ENCODE measurements at regions not wholly inside any gene's neighbourhood (a gene's known extent, or its start where the extent isn't known, plus 50 kb on each side); places are given as distances from the start of the nearest gene placed in this dataset.

DNA sequence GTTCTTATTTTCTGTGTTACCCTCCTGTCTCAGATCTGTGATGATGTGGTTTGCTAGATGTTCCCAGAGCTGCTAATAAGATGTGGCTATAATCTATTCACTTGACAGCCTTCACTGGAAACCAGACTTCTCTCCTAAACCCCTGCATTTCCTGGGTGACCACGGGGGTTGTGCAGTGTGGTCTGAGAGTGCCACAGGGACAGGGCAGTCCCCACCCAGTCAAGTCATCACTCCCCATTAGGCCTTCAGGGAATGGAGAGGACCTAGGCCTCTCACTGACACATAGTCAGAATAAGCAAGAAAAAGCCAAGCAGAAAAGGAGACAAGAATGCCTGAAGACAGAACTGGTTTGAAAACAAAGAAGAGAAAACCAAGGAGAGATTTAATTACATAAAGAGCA is 58.3 kb downstream of the GJD2 start:
- H3K4me2 ChIP-seq (replicated peaks; ENCODE audit: low read depth, low read length, poor library complexity, severe bottlenecking) = no peak overlapping the region
- H3K4me1 ChIP-seq (ENCODE audit: control insufficient read depth in 2 of 2, insufficient read depth in 2 of 2, low read length in 2 of 2) = no peaks in the 10 kb centered on the region
- no peak overlapping the region for H3K4me3 ChIP-seq (ENCODE audit: control extremely low read depth in 1 of 5, extremely low read depth in 1 of 5, insufficient read depth in 1 of 5, low read depth in 2 of 5, low read length in 4 of 5)
- intact Hi-C loops (cut with micrococcal nuclease) = no loop called here
- H3K27ac Mint-ChIP-seq = no peak overlapping the region
- no peaks in the 10 kb centered on the region for H4K20me1 ChIP-seq (ENCODE audit: control insufficient read depth, insufficient read depth, low read length, poor library complexity, severe bottlenecking)
- H3K79me2 ChIP-seq (ENCODE audit: control insufficient read depth, insufficient read depth, low read length) = no peaks in the 10 kb centered on the region
- no peak overlapping the region for H3K9ac ChIP-seq (ENCODE audit: low read length)
- H3K27ac ChIP-seq (ENCODE audit: low read length in 2 of 2) = no peak overlapping the region
- no peaks in the 10 kb centered on the region for H3K36me3 ChIP-seq (replicated peaks in 1 of 2; ENCODE audit: control extremely low read depth in 1 of 2, control insufficient read depth in 1 of 2, extremely low read depth in 1 of 2, insufficient read depth in 2 of 2, low read length in 1 of 2)
- ChIA-PET POLR2A (no interaction called here), CTCF (no interaction called here)
- peaks cover 0 to 3% (median 1%) of the 10 kb centered on the region in 4 experiments for H3K27me3 ChIP-seq (replicated peaks in 1 of 4; ENCODE audit: control extremely low read depth in 1 of 4, control insufficient read depth in 3 of 4, insufficient read depth in 4 of 4, low read length in 3 of 4)
- no peaks in the 10 kb centered on the region for H3K4me1 Mint-ChIP-seq
- H2AFZ ChIP-seq (ENCODE audit: insufficient read depth, low read depth, low read length, poor library complexity, severe bottlenecking) = no peak overlapping the region
- TF ChIP-seq EZH2 (IDR thresholded peaks at IDR 0.05; ENCODE audit: borderline replicate concordance, insufficient read depth, low read depth, low read length, poor library complexity, severe bottlenecking) (no peak), CTCF (IDR thresholded peaks at IDR 0.05) (no peak)
- WGBS (ENCODE audit: insufficient coverage) = 29% methylated on average over 1 of the region's 1 CpG
- no peaks in the 10 kb centered on the region for H3K9me3 ChIP-seq (ENCODE audit: control extremely low read depth in 1 of 3, control insufficient read depth in 2 of 3, insufficient read depth in 1 of 3, low read length in 2 of 3)
- no peak overlapping the region for H3K4me3 Mint-ChIP-seq
- ATAC-seq (ENCODE audit: low read depth) (no peak), DNase-seq (no peak)
- no peaks in the 10 kb centered on the region for H3K9me3 Mint-ChIP-seq (ENCODE audit: insufficient read depth)
- H3K27me3 Mint-ChIP-seq = peaks cover 31% of the 10 kb centered on the region

- DNase-seq = no peak
- H3K27ac Mint-ChIP-seq = no peak overlapping the region
- no peak for TF ChIP-seq CTCF (IDR thresholded peaks at IDR 0.05)
- no peak for TF ChIP-seq EZH2 (IDR thresholded peaks at IDR 0.05; ENCODE audit: borderline replicate concordance, insufficient read depth, low read depth, low read length, poor library complexity, severe bottlenecking)
- ATAC-seq (ENCODE audit: low read depth) = no peak
- H3K4me1 Mint-ChIP-seq = no peaks in the 10 kb centered on the region
- Histone ChIP-seq H3K4me3 (ENCODE audit: control extremely low read depth in 1 of 5, extremely low read depth in 1 of 5, insufficient read depth in 1 of 5, low read depth in 2 of 5, low read length in 4 of 5) (no peak overlapping the region), H3K27me3 (replicated peaks in 1 of 4; ENCODE audit: control extremely low read depth in 1 of 4, control insufficient read depth in 3 of 4, insufficient read depth in 4 of 4, low read length in 3 of 4) (peaks cover 0 to 3% (median 1%) of the 10 kb centered on the region in 4 experiments), H2AFZ (ENCODE audit: insufficient read depth, low read depth, low read length, poor library complexity, severe bottlenecking) (no peak overlapping the region), H3K4me1 (ENCODE audit: control insufficient read depth in 2 of 2, insufficient read depth in 2 of 2, low read length in 2 of 2) (no peaks in the 10 kb centered on the region), H3K4me2 (replicated peaks; ENCODE audit: low read depth, low read length, poor library complexity, severe bottlenecking) (no peak overlapping the region), H3K9me3 (ENCODE audit: control extremely low read depth in 1 of 3, control insufficient read depth in 2 of 3, insufficient read depth in 1 of 3, low read length in 2 of 3) (no peaks in the 10 kb centered on the region), H3K27ac (ENCODE audit: low read length in 2 of 2) (no peak overlapping the region), H3K9ac (ENCODE audit: low read length) (no peak overlapping the region), H3K36me3 (replicated peaks in 1 of 2; ENCODE audit: control extremely low read depth in 1 of 2, control insufficient read depth in 1 of 2, extremely low read depth in 1 of 2, insufficient read depth in 2 of 2, low read length in 1 of 2) (no peaks in the 10 kb centered on the region), H4K20me1 (ENCODE audit: control insufficient read depth, insufficient read depth, low read length, poor library complexity, severe bottlenecking) (no peaks in the 10 kb centered on the region), H3K79me2 (ENCODE audit: control insufficient read depth, insufficient read depth, low read length) (no peaks in the 10 kb centered on the region)
- intact Hi-C loops (cut with micrococcal nuclease) = no loop called here
- H3K4me3 Mint-ChIP-seq = no peak overlapping the region
- 90% methylated on average over 4 of the region's 4 CpGs for WGBS (ENCODE audit: insufficient coverage)
- H3K27me3 Mint-ChIP-seq = peaks cover 29% of the 10 kb centered on the region
- CTCF ChIA-PET = interaction anchor here (1.4 kb wide), 1 partner anchor 15 kb away, joined by 3 read pairs; no protein-coding TSS in a partner anchor
- POLR2A ChIA-PET = no interaction called here
- peaks cover under 1% of the 10 kb centered on the region for H3K9me3 Mint-ChIP-seq (ENCODE audit: insufficient read depth)
Measured at GRCh38 chr15:34693053-34693744, 61.6 kb downstream of the GJD2 start.

All from B cell (primary cell).